Keratinocyte (primary cell): ENCODE measurements at regions not wholly inside any gene's neighbourhood (a gene's known extent, or its start where the extent isn't known, plus 50 kb on each side); places are given as distances from the start of the nearest gene placed in this dataset.

Experiments used
- DNase-seq: peaks from one replicate; pipeline ENCODE4 v3.0.0-alpha.2; 2011; ENCODE audit warnings: low read depth, missing footprints, low spot score
- FAIRE-seq: peaks from 2 replicates; lab custom pipeline; 2011; peaks lifted over from hg19 to GRCh38; lab: Jason Lieb, UNC
- H2AFZ ChIP-seq: 2 replicates; pipeline ENCODE4 v1.6.0; 2012; ENCODE audit warnings: low read length, control low read depth, inconsistent platforms; ENCODE audit not compliant: control insufficient read depth
- H3K27ac ChIP-seq: 2 replicates; pipeline ENCODE4 v1.5.1; 2011; ENCODE audit warnings: low read length; ENCODE audit not compliant: control insufficient read depth, insufficient read depth
- H3K27me3 ChIP-seq: 3 replicates; pipeline ENCODE4 v1.6.0; 2011; ENCODE audit warnings: low read length; ENCODE audit not compliant: control insufficient read depth, insufficient read depth; ENCODE audit errors: extremely low read depth
- H3K36me3 ChIP-seq, 2 experiments: 2 replicates in 1 of 2; 3 replicates in 1 of 2; pipeline ENCODE4 v1.5.1; 2011; ENCODE audit warnings: low read length in 2 of 2, mild to moderate bottlenecking in 1 of 2; ENCODE audit not compliant: control insufficient read depth in 2 of 2, insufficient read depth in 2 of 2; ENCODE audit errors: extremely low read depth in 1 of 2
- H3K4me1 ChIP-seq: 3 replicates; pipeline ENCODE4 v1.5.1; 2011; ENCODE audit warnings: low read length; ENCODE audit not compliant: control insufficient read depth, insufficient read depth; ENCODE audit errors: extremely low read depth
- H3K4me2 ChIP-seq: 3 replicates; pipeline ENCODE4 v1.6.0; 2011; ENCODE audit warnings: low read depth, low read length; ENCODE audit not compliant: control insufficient read depth, insufficient read depth; ENCODE audit errors: extremely low read depth
- H3K4me3 ChIP-seq, 3 experiments: fragments of 200-600 bp in 1 of 3; sonication (generic) in 1 of 3; 2 replicates in 2 of 3; 3 replicates in 1 of 3; pipeline ENCODE4 v1.5.1; 2011 to 2016; ENCODE audit warnings: low read length in 3 of 3, mild to moderate bottlenecking in 3 of 3, control low read depth in 2 of 3, inconsistent platforms in 1 of 3, low read depth in 1 of 3, mixed read lengths in 1 of 3, mixed run types in 1 of 3, moderate library complexity in 1 of 3; ENCODE audit not compliant: control insufficient read depth in 2 of 3, insufficient read depth in 2 of 3; ENCODE audit errors: extremely low read depth in 1 of 3
- H3K79me2 ChIP-seq: 2 replicates; pipeline ENCODE4 v1.6.0; 2012; ENCODE audit warnings: low read length; ENCODE audit not compliant: control insufficient read depth, insufficient read depth
- H3K9ac ChIP-seq: 3 replicates; pipeline ENCODE4 v1.6.0; 2011; ENCODE audit warnings: low read length; ENCODE audit not compliant: control insufficient read depth, insufficient read depth; ENCODE audit errors: extremely low read depth
- H3K9me1 ChIP-seq: 3 replicates; pipeline ENCODE4 v1.6.0; 2011; ENCODE audit warnings: low read length; ENCODE audit not compliant: control insufficient read depth, insufficient read depth; ENCODE audit errors: extremely low read depth
- H3K9me3 ChIP-seq: 2 replicates; pipeline ENCODE4 v1.5.1; 2012; ENCODE audit warnings: low read depth, low read length; ENCODE audit not compliant: control insufficient read depth
- H4K20me1 ChIP-seq: 3 replicates; pipeline ENCODE4 v1.6.0; 2011; ENCODE audit warnings: low read length; ENCODE audit not compliant: control insufficient read depth, insufficient read depth; ENCODE audit errors: extremely low read depth
- EZH2 ChIP-seq: IDR thresholded peaks from one replicate; pipeline ENCODE4 v1.6.1; 2012; ENCODE audit warnings: inconsistent platforms, mild to moderate bottlenecking, low read length, moderate library complexity
- dilution Hi-C: fragments of 300-500 bp; cut with MboI; formaldehyde crosslinking; loops from one replicate; pipeline ENCODE4 v1.7.0; 2020; ENCODE audit warnings: low sequenced_read_pairs; ENCODE audit not compliant: extremely low pct_ligation_motif_present
- TF ChIP-seq, protein P1 (sequence below), 3 experiments: IDR thresholded peaks in 1 of 3; conservative IDR thresholded peaks in 1 of 3; optimal IDR thresholded peaks in 1 of 3; 2 replicates in 2 of 3; 3 replicates in 1 of 3; pipeline versions ENCODE3 to v1.5.1; 2011; ENCODE audit warnings: low read length in 3 of 3, mild to moderate bottlenecking in 3 of 3, moderate library complexity in 2 of 3, control low read depth in 1 of 3, inconsistent platforms in 1 of 3; ENCODE audit not compliant: insufficient read depth in 2 of 3; ENCODE audit errors: extremely low read depth in 1 of 3

DNA sequence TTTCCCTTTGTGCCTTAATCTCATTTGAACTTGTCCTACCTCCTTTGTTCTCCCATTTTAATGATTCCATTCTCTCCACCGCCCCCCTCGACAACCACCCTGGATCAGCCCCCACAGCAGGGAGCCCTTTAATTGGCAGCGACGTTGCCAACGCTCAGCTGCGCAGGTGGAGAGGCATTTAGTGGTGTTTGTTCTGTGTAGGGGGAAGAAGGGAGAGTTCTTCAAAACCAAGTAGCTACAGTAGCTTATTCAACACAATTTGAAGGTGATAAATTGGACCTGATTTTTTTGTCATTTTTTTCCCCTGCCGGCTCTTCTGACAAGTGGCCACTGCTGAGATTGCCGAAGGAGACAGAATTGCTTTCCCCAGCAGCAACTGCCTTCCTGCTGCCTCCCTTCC, 499.1 kb downstream of the CDK5RAP2 start:
- Histone ChIP-seq H2AFZ (no peak overlapping the region), H4K20me1 (no peaks in the 10 kb centered on the region), H3K4me3 (no peak overlapping the region), H3K4me1 (no peaks in the 10 kb centered on the region), H3K36me3 (no peaks in the 10 kb centered on the region), H3K4me2 (no peak overlapping the region), H3K27me3 (no peaks in the 10 kb centered on the region), H3K9ac (no peak overlapping the region), H3K27ac (no peak overlapping the region), H3K9me3 (no peaks in the 10 kb centered on the region), H3K79me2 (no peaks in the 10 kb centered on the region), H3K9me1 (no peaks in the 10 kb centered on the region)
- no peak for FAIRE-seq
- TF ChIP-seq, protein P1, sequence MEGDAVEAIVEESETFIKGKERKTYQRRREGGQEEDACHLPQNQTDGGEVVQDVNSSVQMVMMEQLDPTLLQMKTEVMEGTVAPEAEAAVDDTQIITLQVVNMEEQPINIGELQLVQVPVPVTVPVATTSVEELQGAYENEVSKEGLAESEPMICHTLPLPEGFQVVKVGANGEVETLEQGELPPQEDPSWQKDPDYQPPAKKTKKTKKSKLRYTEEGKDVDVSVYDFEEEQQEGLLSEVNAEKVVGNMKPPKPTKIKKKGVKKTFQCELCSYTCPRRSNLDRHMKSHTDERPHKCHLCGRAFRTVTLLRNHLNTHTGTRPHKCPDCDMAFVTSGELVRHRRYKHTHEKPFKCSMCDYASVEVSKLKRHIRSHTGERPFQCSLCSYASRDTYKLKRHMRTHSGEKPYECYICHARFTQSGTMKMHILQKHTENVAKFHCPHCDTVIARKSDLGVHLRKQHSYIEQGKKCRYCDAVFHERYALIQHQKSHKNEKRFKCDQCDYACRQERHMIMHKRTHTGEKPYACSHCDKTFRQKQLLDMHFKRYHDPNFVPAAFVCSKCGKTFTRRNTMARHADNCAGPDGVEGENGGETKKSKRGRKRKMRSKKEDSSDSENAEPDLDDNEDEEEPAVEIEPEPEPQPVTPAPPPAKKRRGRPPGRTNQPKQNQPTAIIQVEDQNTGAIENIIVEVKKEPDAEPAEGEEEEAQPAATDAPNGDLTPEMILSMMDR (optimal IDR thresholded peaks at IDR 0.05 in 1 of 3, IDR thresholded peaks at IDR 0.05 in 1 of 3, conservative IDR thresholded peaks at IDR 0.05 in 1 of 3; ENCODE audit: extremely low read depth in 1 of 3, insufficient read depth in 2 of 3, low read length in 3 of 3) = no peak
- TF ChIP-seq EZH2 = no peak
- dilution Hi-C loops = no loop called here
- no peak for DNase-seq

GRCh38 chr9:120078112-120078511, 501.9 kb downstream of the CDK5RAP2 start:
- Histone ChIP-seq H3K27me3 (no peaks in the 10 kb centered on the region), H2AFZ (no peak overlapping the region), H3K4me2 (no peak overlapping the region), H4K20me1 (no peaks in the 10 kb centered on the region), H3K36me3 (no peaks in the 10 kb centered on the region), H3K4me1 (no peaks in the 10 kb centered on the region), H3K79me2 (no peaks in the 10 kb centered on the region), H3K27ac (no peak overlapping the region), H3K4me3 (no peak overlapping the region), H3K9me3 (no peaks in the 10 kb centered on the region), H3K9ac (no peak overlapping the region), H3K9me1 (no peaks in the 10 kb centered on the region)
- FAIRE-seq (no peak), DNase-seq (no peak)
- TF ChIP-seq, protein P1 (optimal IDR thresholded peaks at IDR 0.05 in 1 of 3, IDR thresholded peaks at IDR 0.05 in 1 of 3, conservative IDR thresholded peaks at IDR 0.05 in 1 of 3; ENCODE audit: extremely low read depth in 1 of 3, insufficient read depth in 2 of 3, low read length in 3 of 3) = no peak
- TF ChIP-seq EZH2 = no peak
- dilution Hi-C loops = no loop called here
